NCI-H345 (cell line): ENCODE measurements at regions not wholly inside any gene's neighbourhood (a gene's known extent, or its start where the extent isn't known, plus 50 kb on each side); places are given as distances from the start of the nearest gene placed in this dataset.
"Not testable (repeated sequence)": the region's sequence is repeated elsewhere in the genome, so short reads cannot be mapped to it uniquely, and the experiment has no call there.

ENCODE experiments used
- DNase-seq: peaks from one replicate; lab custom pipeline; 2025; lab: John Stamatoyannopoulos, UW

GRCh38 chr9:21598749-21599148, 116.6 kb upstream of the IFNE start:
- DNase-seq, result no peak

DNA sequence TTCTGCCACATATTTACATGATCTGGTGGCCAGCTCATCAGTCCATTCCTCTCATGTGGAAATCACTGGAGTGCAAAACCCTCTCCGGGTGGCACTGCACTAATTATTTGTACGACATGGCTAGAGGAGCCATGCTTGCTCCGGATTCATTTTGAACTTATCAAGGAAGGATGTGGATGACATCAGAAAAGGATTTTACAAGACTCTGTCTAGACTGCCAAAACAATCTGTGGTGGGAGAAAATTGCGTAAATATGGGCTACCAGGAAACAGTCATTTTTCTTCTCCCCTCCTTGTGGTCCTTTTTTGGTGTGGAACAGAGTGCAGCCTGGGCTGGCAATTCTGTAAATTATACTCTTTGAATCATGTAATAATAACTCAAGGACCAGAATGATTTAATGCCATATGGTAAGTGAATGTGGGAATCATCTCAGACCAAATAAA, 123.4 kb upstream of the IFNE start:
- DNase-seq, result no peak

DNA sequence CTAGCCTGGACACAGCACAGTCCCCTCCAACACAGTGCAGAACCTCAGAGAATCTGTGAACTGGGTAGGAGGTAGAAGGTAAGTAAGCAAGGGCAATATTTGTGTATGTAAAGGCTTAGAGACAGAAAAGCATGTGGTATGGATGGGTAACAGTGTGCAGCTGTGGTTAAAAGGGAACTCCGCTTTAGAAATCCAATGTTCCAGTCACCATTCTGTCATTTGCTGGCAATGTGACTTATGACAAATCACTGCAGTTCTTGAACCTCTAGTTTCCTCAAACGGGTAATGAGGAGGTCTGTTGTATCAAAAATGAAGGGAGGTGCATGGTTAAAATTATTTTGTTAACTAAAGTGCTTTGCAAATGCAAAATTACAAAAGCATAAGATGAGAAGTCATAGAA, 125.5 kb upstream of the IFNE start:
- DNase-seq, result no peak

GRCh38 chr9:21608200-21608599, 126.1 kb upstream of the IFNE start:
- DNase-seq, result no peak

- DNase-seq, result no peak
These were observed 127.4 kb upstream of the IFNE start for GRCh38 chr9:21609506-21609905.

- no peak for DNase-seq
These were observed 129.8 kb upstream of the IFNE start for GRCh38 chr9:21611891-21612290.

DNA sequence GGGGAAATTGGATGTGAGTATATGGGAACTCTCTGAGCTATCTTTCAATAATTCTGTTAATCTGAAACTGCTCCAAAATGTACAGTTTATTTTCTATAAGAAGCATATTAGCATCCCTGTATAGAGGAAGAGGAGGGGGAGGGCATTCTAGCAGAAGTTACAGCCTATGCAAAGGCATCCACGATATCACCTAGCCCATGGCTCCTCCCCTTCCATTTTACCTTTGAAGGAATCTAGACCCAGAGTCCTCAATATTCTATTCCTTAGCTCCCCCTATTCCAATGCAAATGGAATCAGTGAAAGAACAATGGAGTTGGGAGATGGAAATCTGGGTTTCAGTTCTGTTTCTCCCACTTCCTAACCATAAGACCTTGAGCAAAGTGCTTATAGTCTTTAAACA, 132.9 kb upstream of the IFNE start:
- no peak for DNase-seq

GRCh38 chr9:21615446-21615845, 133.3 kb upstream of the IFNE start:
- DNase-seq, result no peak

GRCh38 chr9:21616082-21616778, 134.1 kb upstream of the IFNE start:
- no peak for DNase-seq

DNA sequence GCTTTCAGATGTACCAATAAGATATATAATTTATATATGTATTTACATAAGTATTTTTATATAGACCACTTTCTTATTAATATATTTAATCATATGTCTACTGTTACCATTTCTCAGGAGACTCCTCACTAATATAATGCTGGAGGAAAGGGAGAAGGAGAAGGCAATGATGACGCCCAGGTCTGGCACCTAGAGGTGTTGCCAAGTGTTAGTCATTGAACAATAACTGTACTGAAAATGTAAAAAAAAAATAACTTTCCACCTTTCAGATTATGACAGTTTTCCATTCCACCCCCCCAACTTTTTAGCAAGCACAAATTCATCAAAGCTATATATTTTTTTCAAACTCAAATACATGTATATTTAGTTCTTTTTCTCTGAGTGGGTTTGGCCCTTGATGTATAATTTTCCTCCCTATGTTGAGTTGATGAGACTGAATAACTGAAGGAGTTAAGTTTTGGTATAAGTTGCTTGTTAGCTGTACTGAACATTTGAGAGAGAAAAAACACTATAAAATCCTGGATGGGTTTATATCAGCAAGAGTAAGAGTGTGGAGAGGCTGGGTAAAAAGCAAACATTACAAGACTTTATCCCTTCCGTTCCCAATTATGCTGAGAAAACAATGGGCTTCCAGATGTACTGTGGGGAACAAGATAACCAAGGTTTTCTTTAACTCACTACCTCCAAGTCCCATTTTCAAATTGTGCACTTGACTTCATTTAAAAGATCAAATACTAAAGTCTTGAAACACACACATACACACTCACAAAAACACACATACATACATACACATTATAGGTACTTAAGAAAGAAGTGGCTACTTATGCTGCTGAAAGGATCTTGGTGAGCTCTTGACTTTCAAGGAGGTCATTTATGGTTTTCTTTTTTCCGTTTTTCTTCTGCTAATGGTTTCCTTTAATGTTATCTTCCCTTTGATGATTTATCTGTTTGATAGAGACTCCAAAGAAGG, 142.8 kb upstream of the IFNE start:
- DNase-seq, result no peak

DNA sequence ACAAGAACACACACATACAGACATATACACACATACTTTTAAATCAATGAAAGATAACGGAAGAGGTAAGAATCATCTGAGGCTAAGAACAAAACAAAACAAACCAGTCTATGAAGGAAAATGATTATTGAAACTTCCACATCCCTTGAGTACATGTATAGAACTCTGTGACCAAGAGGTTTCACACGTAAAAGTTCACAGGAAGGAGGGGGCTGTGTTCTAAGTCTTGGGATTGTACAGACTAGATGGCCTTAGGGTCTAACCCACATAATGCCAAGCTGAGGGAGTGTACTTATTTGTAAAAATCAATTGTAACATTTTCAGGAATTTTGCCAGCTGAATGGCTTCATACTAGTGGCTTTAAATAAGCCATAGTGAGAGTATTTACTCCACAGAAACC, 144.4 kb upstream of the IFNE start:
- DNase-seq, result no peak

GRCh38 chr9:21628954-21629353, 146.8 kb upstream of the IFNE start:
- not testable (repeated sequence) for DNase-seq

GRCh38 chr9:21634951-21635350, 152.8 kb upstream of the IFNE start:
- no peak for DNase-seq

GRCh38 chr9:21638104-21638503, 156.0 kb upstream of the IFNE start:
- DNase-seq, result no peak

DNA sequence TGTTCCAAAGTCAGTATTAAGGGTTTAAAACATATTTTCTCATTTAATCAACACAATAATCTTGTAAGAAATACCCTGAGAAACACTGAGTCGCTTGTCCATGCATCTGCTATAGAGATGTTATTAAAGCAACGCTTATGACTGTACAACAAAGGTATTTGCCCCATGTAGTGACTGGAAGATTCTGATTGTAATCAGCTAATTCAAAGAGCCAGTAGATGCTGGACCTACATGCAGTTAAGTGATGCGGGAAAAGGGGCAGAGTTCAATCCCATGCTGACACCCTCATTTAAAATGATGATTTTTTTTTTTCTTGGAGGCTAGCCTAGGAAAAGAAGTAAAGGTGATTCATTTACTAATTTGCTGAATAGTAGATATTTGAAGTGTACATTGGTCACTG, 149.3 kb upstream of the MTAP start:
- no peak for DNase-seq

- no peak for DNase-seq
These were observed 148.8 kb upstream of the MTAP start for GRCh38 chr9:21653589-21653988.

- DNase-seq, result no peak
These were observed 145.4 kb upstream of the MTAP start for GRCh38 chr9:21656776-21657674.

DNA sequence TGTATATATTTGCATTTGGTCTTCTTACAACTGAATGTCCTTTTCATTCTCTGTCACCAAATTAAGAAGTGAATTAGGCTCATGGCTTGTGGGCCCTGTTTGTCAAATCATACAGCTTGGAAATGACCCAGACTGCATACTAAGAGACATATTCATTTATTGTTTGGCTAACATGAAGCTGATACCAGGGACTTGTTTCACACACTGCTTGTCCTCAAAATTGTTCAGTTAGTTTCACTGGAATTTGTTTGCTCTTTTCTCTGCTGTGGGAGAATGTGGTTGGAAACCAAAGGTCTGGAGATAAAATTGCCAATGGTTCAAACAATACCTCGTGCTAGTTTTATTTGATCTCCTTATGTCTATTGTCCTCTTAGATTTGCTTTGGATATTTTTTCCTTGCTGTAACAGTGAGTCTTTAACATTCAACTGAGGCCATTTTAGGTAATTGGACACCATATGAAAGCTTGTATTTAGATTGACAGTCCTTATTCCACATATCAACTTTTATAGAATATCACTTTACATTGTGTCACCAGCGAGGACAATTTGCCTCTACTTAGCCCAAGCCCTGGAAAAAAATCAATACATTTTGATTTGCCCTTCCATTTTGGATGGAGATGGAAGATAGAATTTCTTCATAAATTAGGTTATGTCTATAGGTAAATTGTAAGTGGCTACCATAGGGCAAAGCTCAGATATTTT, 144.3 kb upstream of the MTAP start:
- DNase-seq, result no peak

GRCh38 chr9:21660976-21661375, 141.5 kb upstream of the MTAP start:
- DNase-seq, result no peak

- DNase-seq, result no peak
These were observed 140.8 kb upstream of the MTAP start for GRCh38 chr9:21661626-21662025.

GRCh38 chr9:21668516-21668915, 133.9 kb upstream of the MTAP start:
- DNase-seq, result no peak

- DNase-seq, result no peak
These were observed 132.7 kb upstream of the MTAP start for GRCh38 chr9:21669701-21670100.
